Body of pancreas (tissue), 4 donors: ENCODE measurements at regions not wholly inside any gene's neighbourhood (a gene's known extent, or its start where the extent isn't known, plus 50 kb on each side); places are given as distances from the start of the nearest gene placed in this dataset.

ENCODE experiments used
- ATAC-seq: fragments of 150-250 bp; one replicate; pipeline ENCODE4 v1.9.1; 2016
- DNase-seq, 4 donors: peaks; one replicate each; pipeline ENCODE4 v3.0.0-alpha.2; 2019
- H3K27ac ChIP-seq, 4 donors: fragments of 200-600 bp; sonication (generic); 1 replicate in 3 of 4; 2 replicates in 1 of 4; pipeline versions ENCODE4 v1.5.1 to v1.6.1; 2016 to 2019; ENCODE audit warnings: mild to moderate bottlenecking in 1 of 4, mixed read lengths in 1 of 4, moderate library complexity in 1 of 4
- H3K27me3 ChIP-seq, 2 donors: fragments of 200-600 bp; sonication (generic); one replicate each; pipeline ENCODE4 v1.6.0; 2016; ENCODE audit warnings: mild to moderate bottlenecking in 1 of 2
- H3K36me3 ChIP-seq, 2 donors: fragments of 200-600 bp; sonication (generic); replicated peaks in 1 of 2; 2 replicates each; pipeline ENCODE4 v1.5.1; 2016; ENCODE audit warnings: low read depth in 2 of 2; ENCODE audit not compliant: insufficient read depth in 1 of 2
- H3K4me1 ChIP-seq: fragments of 200-600 bp; sonication (generic); one replicate; pipeline ENCODE4 v1.6.0; 2016
- H3K4me3 ChIP-seq, 2 donors: fragments of 200-600 bp; sonication (generic); 1 replicate in 1 of 2; 2 replicates in 1 of 2; pipeline ENCODE4 v1.5.1; 2016 to 2019
- H3K9me3 ChIP-seq, 3 donors: fragments of 200-600 bp; sonication (generic); 1 replicate in 2 of 3; 2 replicates in 1 of 3; pipeline ENCODE4 v1.5.1; 2016
- CTCF ChIP-seq, 7 experiments: fragments of 450-650 bp in 4 of 7; fragments of 200-600 bp in 3 of 7; sonication (generic) in 3 of 7; IDR thresholded peaks; one replicate each; pipeline ENCODE4 v1.5.1; 2016 to 2019; ENCODE audit warnings: antibody characterized with exemption in 7 of 7
- POLR2A ChIP-seq, 3 donors: fragments of 450-650 bp; IDR thresholded peaks; one replicate each; pipeline ENCODE4 v1.6.1; 2016; ENCODE audit warnings: antibody characterized with exemption in 3 of 3, mild to moderate bottlenecking in 2 of 3
- WGBS, 2 donors: methylation state at CpG; one replicate each; pipeline ENCODE4 v1.1.5; 2017; 5-methylcytosine and 5-hydroxymethylcytosine counted together
- intact Hi-C: fragments of 100-400 bp; cut with DNase I; formaldehyde crosslinking; loops from one replicate; pipeline ENCODE4 v1.15.1; 2023

DNA sequence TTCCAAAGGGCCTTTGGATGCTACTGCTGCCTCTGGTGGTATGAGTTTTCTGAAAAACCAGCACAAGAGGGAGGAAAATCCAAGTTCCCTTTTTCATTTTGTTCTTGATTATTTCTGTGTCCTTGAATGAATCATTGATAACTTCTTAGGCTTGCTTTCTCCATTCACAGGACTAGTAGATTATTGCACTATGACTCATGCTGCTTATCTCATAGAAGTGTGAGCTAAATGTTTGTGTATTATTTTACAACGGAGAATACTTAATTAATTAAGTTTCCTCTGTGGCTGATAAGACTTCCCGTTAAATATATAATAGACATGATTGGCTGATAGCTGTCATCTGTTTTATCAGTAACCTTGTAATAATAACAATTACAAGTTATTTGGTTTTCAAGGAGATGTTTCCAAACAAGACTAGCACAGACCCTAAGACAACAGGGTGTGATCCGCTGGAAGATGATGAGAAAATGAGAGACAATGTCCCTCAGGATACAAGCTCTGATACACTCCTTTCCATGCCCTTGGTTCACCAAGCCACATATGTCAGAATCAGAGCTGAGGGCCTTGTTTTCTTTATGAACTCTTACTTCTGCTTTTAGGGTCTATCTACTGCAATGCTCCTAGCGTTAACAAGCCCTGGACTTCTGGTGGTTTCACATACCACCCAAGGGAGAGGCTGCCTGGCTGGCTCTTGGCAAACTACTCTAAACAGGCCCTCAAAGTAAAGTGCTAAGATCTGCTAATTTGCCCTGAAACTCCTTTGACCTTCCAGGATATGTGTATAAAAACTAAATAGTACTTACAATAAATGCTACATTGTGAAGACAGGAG lies 1078.3 kb downstream of the TTLL7 start:
- ATAC-seq (no peak), DNase-seq (no peak)
- no peak overlapping the region for H3K27ac ChIP-seq
- 45 to 52% methylated on average over 4 of the region's 4 CpGs for WGBS, 2 donors
- H3K9me3 ChIP-seq, result no peaks in the 10 kb centered on the region
- intact Hi-C loops, result no loop called here
- no peaks in the 10 kb centered on the region for H3K36me3 ChIP-seq
- H3K27me3 ChIP-seq, result no peaks in the 10 kb centered on the region
- peaks cover 8% of the 10 kb centered on the region for H3K4me1 ChIP-seq
- no peak overlapping the region for H3K4me3 ChIP-seq
- no peak for TF ChIP-seq POLR2A (IDR thresholded peaks at IDR 0.05)
- peak in 1 of 7 experiments; percentile 5 for TF ChIP-seq CTCF (IDR thresholded peaks at IDR 0.05)

- H3K36me3 ChIP-seq, result no peaks in the 10 kb centered on the region
- H3K27me3 ChIP-seq, result no peaks in the 10 kb centered on the region
- H3K4me3 ChIP-seq, result no peak overlapping the region
- peaks cover 8% of the 10 kb centered on the region for H3K4me1 ChIP-seq
- intact Hi-C loops, result no loop called here
- DNase-seq (no peak), ATAC-seq (no peak)
- no peak overlapping the region for H3K27ac ChIP-seq
- TF ChIP-seq POLR2A (IDR thresholded peaks at IDR 0.05) (no peak), CTCF (IDR thresholded peaks at IDR 0.05) (no peak)
- H3K9me3 ChIP-seq, result no peaks in the 10 kb centered on the region
These were observed 1079.1 kb downstream of the TTLL7 start for GRCh38 chr1:82919837-82920236.

DNA sequence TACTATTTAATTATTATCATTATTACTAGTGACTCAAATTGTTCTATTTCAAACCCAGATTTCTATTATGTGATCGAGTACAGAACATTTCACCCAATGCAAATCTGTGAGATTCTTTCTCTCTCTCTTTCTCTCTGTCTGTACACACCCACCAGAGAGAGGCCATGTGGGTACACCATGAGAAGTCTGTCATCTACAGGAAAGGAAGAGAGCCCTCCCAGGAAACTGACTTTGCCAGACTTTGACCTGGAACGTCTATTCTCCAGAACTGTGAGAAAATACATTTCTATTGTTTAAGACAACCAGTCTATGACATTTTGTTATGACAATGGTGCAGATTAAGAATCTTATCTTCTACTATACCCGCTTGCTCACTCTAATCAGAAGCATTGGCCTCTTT lies 1091.6 kb downstream of the TTLL7 start:
- Histone ChIP-seq H3K9me3 (no peaks in the 10 kb centered on the region), H3K27ac (no peak overlapping the region), H3K4me1 (no peaks in the 10 kb centered on the region), H3K4me3 (no peak overlapping the region), H3K36me3 (no peaks in the 10 kb centered on the region), H3K27me3 (no peaks in the 10 kb centered on the region)
- DNase-seq, result no peak
- no peak for ATAC-seq
- 77% methylated on average over 3 of the region's 3 CpGs for WGBS, 2 donors
- no peak for TF ChIP-seq CTCF (IDR thresholded peaks at IDR 0.05)
- no peak for TF ChIP-seq POLR2A (IDR thresholded peaks at IDR 0.05)
- intact Hi-C loops, result no loop called here

GRCh38 chr1:82903626-82904025 lies 1095.3 kb downstream of the TTLL7 start:
- intact Hi-C loops, result no loop called here
- Histone ChIP-seq H3K36me3 (no peaks in the 10 kb centered on the region), H3K27me3 (no peaks in the 10 kb centered on the region), H3K4me3 (no peak overlapping the region), H3K9me3 (no peaks in the 10 kb centered on the region), H3K4me1 (no peaks in the 10 kb centered on the region), H3K27ac (no peak overlapping the region)
- DNase-seq (no peak), ATAC-seq (no peak)
- WGBS, 2 donors, result 78 to 80% methylated on average over 4 of the region's 4 CpGs
- no peak for TF ChIP-seq CTCF (IDR thresholded peaks at IDR 0.05)
- TF ChIP-seq POLR2A (IDR thresholded peaks at IDR 0.05), result no peak

DNA sequence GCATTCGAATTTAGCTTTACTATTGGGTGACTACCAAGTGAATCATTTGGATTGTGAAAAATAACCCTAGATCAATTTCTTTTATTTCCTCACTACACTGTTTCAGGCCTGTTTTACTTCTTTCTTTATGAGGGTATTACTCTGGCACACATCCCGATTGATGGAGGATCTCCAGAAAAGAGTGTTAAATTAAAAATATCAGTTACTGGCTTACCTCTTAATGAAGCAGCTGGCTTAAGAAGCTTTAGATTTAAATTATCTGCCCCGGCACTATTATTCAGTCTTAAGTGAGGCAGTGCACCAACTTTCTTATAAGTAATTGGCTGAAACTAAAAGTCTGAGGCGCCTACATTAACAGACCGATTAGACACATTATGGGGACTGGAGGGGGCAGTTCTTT lies 1097.4 kb downstream of the TTLL7 start:
- Histone ChIP-seq H3K27ac (no peak overlapping the region), H3K4me1 (no peaks in the 10 kb centered on the region), H3K36me3 (no peaks in the 10 kb centered on the region), H3K9me3 (no peaks in the 10 kb centered on the region), H3K27me3 (no peaks in the 10 kb centered on the region), H3K4me3 (no peak overlapping the region)
- 82 to 85% methylated on average over 5 of the region's 5 CpGs for WGBS, 2 donors
- intact Hi-C loops, result no loop called here
- DNase-seq (no peak), ATAC-seq (no peak)
- TF ChIP-seq POLR2A (IDR thresholded peaks at IDR 0.05) (no peak), CTCF (IDR thresholded peaks at IDR 0.05) (no peak)
